Suprapubic skin (tissue), 4 donors: ENCODE measurements at regions not wholly inside any gene's neighbourhood (a gene's known extent, or its start where the extent isn't known, plus 50 kb on each side); places are given as distances from the start of the nearest gene placed in this dataset.

Experiments
- EP300 ChIP-seq: sonication (generic); formaldehyde crosslinking; IDR thresholded peaks from one replicate; pipeline ENCODE4 v1.6.1; 2017; ENCODE audit warnings: antibody characterized with exemption
- POLR2A ChIP-seq, 2 donors: fragments of 450-650 bp; IDR thresholded peaks; one replicate each; pipeline ENCODE4 v1.6.1; 2017; ENCODE audit warnings: antibody characterized with exemption in 2 of 2, mild to moderate bottlenecking in 2 of 2, moderate library complexity in 2 of 2
- POLR2AphosphoS5 ChIP-seq, 3 donors: sonication (generic); formaldehyde crosslinking; IDR thresholded peaks; one replicate each; pipeline ENCODE4 v1.6.1; 2017; ENCODE audit warnings: antibody characterized with exemption in 3 of 3
- TF ChIP-seq, protein P1 (sequence below), 2 donors: fragments of 200-600 bp in 1 of 2; fragments of 450-650 bp in 1 of 2; sonication (generic) in 1 of 2; IDR thresholded peaks; one replicate each; pipeline ENCODE4 v1.5.1; 2016 to 2019; ENCODE audit warnings: antibody characterized with exemption in 2 of 2, mild to moderate bottlenecking in 1 of 2, moderate library complexity in 1 of 2

DNA sequence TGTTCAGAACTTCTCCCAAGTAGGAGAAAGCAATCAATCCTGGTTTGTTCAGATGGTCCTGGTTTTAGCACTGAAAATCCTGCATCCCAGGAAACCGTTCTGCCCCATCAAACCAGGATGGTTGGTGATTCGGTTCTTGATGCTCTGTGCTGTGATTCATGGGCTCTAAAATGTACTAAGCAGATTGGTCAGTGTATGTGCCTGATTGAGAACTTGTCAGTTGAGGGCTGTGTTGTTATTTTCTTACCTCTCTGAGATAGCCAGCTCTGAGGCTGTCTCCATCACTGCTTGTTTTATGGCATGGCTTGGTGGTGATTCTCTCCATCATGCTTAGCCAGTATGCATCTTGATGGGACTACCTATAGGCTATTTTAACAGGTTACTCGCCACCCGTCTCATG is 246.9 kb upstream of the RBFOX1 start:
- TF ChIP-seq, protein P1, sequence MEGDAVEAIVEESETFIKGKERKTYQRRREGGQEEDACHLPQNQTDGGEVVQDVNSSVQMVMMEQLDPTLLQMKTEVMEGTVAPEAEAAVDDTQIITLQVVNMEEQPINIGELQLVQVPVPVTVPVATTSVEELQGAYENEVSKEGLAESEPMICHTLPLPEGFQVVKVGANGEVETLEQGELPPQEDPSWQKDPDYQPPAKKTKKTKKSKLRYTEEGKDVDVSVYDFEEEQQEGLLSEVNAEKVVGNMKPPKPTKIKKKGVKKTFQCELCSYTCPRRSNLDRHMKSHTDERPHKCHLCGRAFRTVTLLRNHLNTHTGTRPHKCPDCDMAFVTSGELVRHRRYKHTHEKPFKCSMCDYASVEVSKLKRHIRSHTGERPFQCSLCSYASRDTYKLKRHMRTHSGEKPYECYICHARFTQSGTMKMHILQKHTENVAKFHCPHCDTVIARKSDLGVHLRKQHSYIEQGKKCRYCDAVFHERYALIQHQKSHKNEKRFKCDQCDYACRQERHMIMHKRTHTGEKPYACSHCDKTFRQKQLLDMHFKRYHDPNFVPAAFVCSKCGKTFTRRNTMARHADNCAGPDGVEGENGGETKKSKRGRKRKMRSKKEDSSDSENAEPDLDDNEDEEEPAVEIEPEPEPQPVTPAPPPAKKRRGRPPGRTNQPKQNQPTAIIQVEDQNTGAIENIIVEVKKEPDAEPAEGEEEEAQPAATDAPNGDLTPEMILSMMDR (IDR thresholded peaks at IDR 0.05), result no peak
- no peak for TF ChIP-seq POLR2A (IDR thresholded peaks at IDR 0.05)
- no peak for TF ChIP-seq POLR2AphosphoS5 (IDR thresholded peaks at IDR 0.05)
- TF ChIP-seq EP300, result no peak
